ENCODE measurements at regions not wholly inside any gene's neighbourhood (a gene's known extent, or its start where the extent isn't known, plus 50 kb on each side); places are given as distances from the start of the nearest gene placed in this dataset.

GRCh38 chr7:85475071-85475470, 288.2 kb upstream of the SEMA3D start (continued):
- TF ChIP-seq FOSL2 (IDR thresholded peaks at IDR 0.05) (no peak), FOSL2 (CRISPR knock-in tag; IDR thresholded peaks at IDR 0.05) (no peak), ATOH8 (CRISPR knock-in tag; IDR thresholded peaks at IDR 0.05; ENCODE audit: low read depth) (no peak), TP53 (CRISPR knock-in tag; IDR thresholded peaks at IDR 0.05) (no peak), EHF (CRISPR knock-in tag; IDR thresholded peaks at IDR 0.05) (no peak)

- no peaks in the 10 kb centered on the region for H3K9me3 ChIP-seq
- TF ChIP-seq ZC3H11A (IDR thresholded peaks at IDR 0.05) (no peak), EP300 (IDR thresholded peaks at IDR 0.05) (no peak), MAZ (IDR thresholded peaks at IDR 0.05; ENCODE audit: borderline replicate concordance, low read depth, low read length) (no peak), HOXB5 (CRISPR knock-in tag; IDR thresholded peaks at IDR 0.05) (no peak), NFE2L2 (conservative IDR thresholded peaks at IDR 0.05; ENCODE audit: low read length) (no peak), KDM5A (IDR thresholded peaks at IDR 0.05) (no peak), KDM1A (IDR thresholded peaks at IDR 0.05; ENCODE audit: low read depth) (no peak), SMC3 (IDR thresholded peaks at IDR 0.05) (no peak)
- ATAC-seq, result no peak
- DNase-seq (ENCODE audit: low read depth in 1 of 2, low spot score in 1 of 2), result no peak
- H3K27ac ChIP-seq, result no peak overlapping the region
- no peak for FAIRE-seq
- POLR2A ChIA-PET, result no interaction called here
- H3K4me1 ChIP-seq, result no peaks in the 10 kb centered on the region
- WGBS (ENCODE audit: missing lambda C conversion rate), result 9% methylated on average over 2 of the region's 2 CpGs
- CTCF ChIA-PET, result no interaction called here
- H3K4me3 ChIP-seq, result no peak overlapping the region
- no peak overlapping the region for H3K4me2 ChIP-seq
Measured at GRCh38 chr7:85474234-85474633, 287.4 kb upstream of the SEMA3D start.

GRCh38 chr7:85471740-85472139, 284.9 kb upstream of the SEMA3D start:
- no peak for ATAC-seq
- WGBS (ENCODE audit: missing lambda C conversion rate), result 15% methylated on average over 3 of the region's 3 CpGs
- DNase-seq (ENCODE audit: low read depth in 1 of 2, low spot score in 1 of 2), result no peak
- H3K4me1 ChIP-seq, result no peaks in the 10 kb centered on the region
- no peak overlapping the region for H3K4me3 ChIP-seq
- no peaks in the 10 kb centered on the region for H3K9me3 ChIP-seq
- no peak overlapping the region for H3K4me2 ChIP-seq
- ChIA-PET POLR2A (no interaction called here), CTCF (no interaction called here)
- TF ChIP-seq TP53 (CRISPR knock-in tag; IDR thresholded peaks at IDR 0.05), result no peak
- no peak for TF ChIP-seq MYC (IDR thresholded peaks at IDR 0.05; ENCODE audit: borderline replicate concordance, low read length)
- TF ChIP-seq NFE2L2 (conservative IDR thresholded peaks at IDR 0.05; ENCODE audit: low read length), result no peak
- TF ChIP-seq MAZ (IDR thresholded peaks at IDR 0.05; ENCODE audit: borderline replicate concordance, low read depth, low read length), result no peak
- no peak for TF ChIP-seq EP300 (IDR thresholded peaks at IDR 0.05)
- no peak for TF ChIP-seq RNF2 (IDR thresholded peaks at IDR 0.05; ENCODE audit: borderline replicate concordance, low read depth)
- TF ChIP-seq CTCF (IDR thresholded peaks at IDR 0.05), result no peak
- no peak for TF ChIP-seq CHD4 (IDR thresholded peaks at IDR 0.05; ENCODE audit: borderline replicate concordance)
- FAIRE-seq, result no peak
- H3K27ac ChIP-seq, result no peak overlapping the region

- Histone ChIP-seq H3K27ac (no peak overlapping the region), H3K4me2 (no peak overlapping the region), H3K4me3 (no peak overlapping the region), H3K4me1 (no peaks in the 10 kb centered on the region), H3K9me3 (no peaks in the 10 kb centered on the region)
- no peak for TF ChIP-seq ELK1 (IDR thresholded peaks at IDR 0.05; ENCODE audit: low read depth, low read length)
- no peak for TF ChIP-seq ATOH8 (CRISPR knock-in tag; IDR thresholded peaks at IDR 0.05; ENCODE audit: low read depth)
- no peak for TF ChIP-seq NR3C1 (IDR thresholded peaks at IDR 0.05)
- TF ChIP-seq EP300 (IDR thresholded peaks at IDR 0.05), result no peak
- CTCF ChIA-PET, result no interaction called here
- no peak for ATAC-seq
- no peak for DNase-seq (ENCODE audit: low read depth in 1 of 2, low spot score in 1 of 2)
- POLR2A ChIA-PET, result no interaction called here
- no peak for FAIRE-seq
Measured at GRCh38 chr7:85471307-85471706, 284.5 kb upstream of the SEMA3D start.

Measured in A549 (cell line).